ENCODE measurements at regions not wholly inside any gene's neighbourhood (a gene's known extent, or its start where the extent isn't known, plus 50 kb on each side); places are given as distances from the start of the nearest gene placed in this dataset.
A peak's percentile ranks its signal among the peaks of the same experiment; 100 is the strongest.

- no peak for DNase-seq
These were observed 152.5 kb upstream of the NAV2 start for GRCh38 chr11:19560156-19560555.

- DNase-seq: no peak
These were observed 152.9 kb upstream of the NAV2 start for GRCh38 chr11:19559746-19560145.

GRCh38 chr11:19558189-19558986 lies 154.2 kb upstream of the NAV2 start:
- DNase-seq: no peak

GRCh38 chr11:19557720-19558140 lies 154.9 kb upstream of the NAV2 start:
- peak; percentile 66 for DNase-seq

GRCh38 chr11:19557185-19557584 lies 155.5 kb upstream of the NAV2 start:
- no peak for DNase-seq

GRCh38 chr11:19555266-19555665 lies 157.4 kb upstream of the NAV2 start:
- DNase-seq: no peak

- DNase-seq: peak; percentile 76
These were observed 158.8 kb upstream of the NAV2 start for GRCh38 chr11:19553683-19554333.

- DNase-seq: no peak
These were observed 159.9 kb upstream of the NAV2 start for GRCh38 chr11:19552656-19553260.

- DNase-seq: no peak
These were observed 160.5 kb upstream of the NAV2 start for GRCh38 chr11:19552161-19552560.

GRCh38 chr11:19551457-19551856 lies 161.2 kb upstream of the NAV2 start:
- no peak for DNase-seq

GRCh38 chr11:19547044-19547443 lies 165.6 kb upstream of the NAV2 start:
- DNase-seq: no peak

- DNase-seq: no peak
These were observed 166.3 kb upstream of the NAV2 start for GRCh38 chr11:19546325-19546724.

- no peak for DNase-seq
These were observed 171.1 kb upstream of the NAV2 start for GRCh38 chr11:19541521-19542049.

- no peak for DNase-seq
These were observed 172.8 kb upstream of the NAV2 start for GRCh38 chr11:19539861-19540260.

- DNase-seq: no peak
These were observed 174.7 kb upstream of the NAV2 start for GRCh38 chr11:19537803-19538453.

- DNase-seq: no peak
These were observed 176.5 kb upstream of the NAV2 start for GRCh38 chr11:19536131-19536530.

GRCh38 chr11:19530505-19530904 lies 182.1 kb upstream of the NAV2 start:
- no peak for DNase-seq

GRCh38 chr11:19526119-19526518 lies 186.5 kb upstream of the NAV2 start:
- DNase-seq: no peak

- DNase-seq: no peak
These were observed 186.9 kb upstream of the NAV2 start for GRCh38 chr11:19525714-19526113.

GRCh38 chr11:19525276-19525675 lies 187.4 kb upstream of the NAV2 start:
- no peak for DNase-seq

- no peak for DNase-seq
These were observed 188.4 kb upstream of the NAV2 start for GRCh38 chr11:19524171-19524671.

- no peak for DNase-seq
These were observed 192.0 kb upstream of the NAV2 start for GRCh38 chr11:19520681-19521080.
